ENCODE measurements at regions not wholly inside any gene's neighbourhood (a gene's known extent, or its start where the extent isn't known, plus 50 kb on each side); places are given as distances from the start of the nearest gene placed in this dataset.

GRCh38 chr1:10895621-10896020, 99.2 kb upstream of the CASZ1 start:
- TF ChIP-seq CHD1 (IDR thresholded peaks at IDR 0.05; ENCODE audit: low read depth, low read length) (no peak), KDM1A (IDR thresholded peaks at IDR 0.05; ENCODE audit: borderline replicate concordance) (no peak), ZNF217 (IDR thresholded peaks at IDR 0.05) (no peak), POLR2A (IDR thresholded peaks at IDR 0.05; ENCODE audit: low read depth, low read length) (no peak), MYC (IDR thresholded peaks at IDR 0.05; ENCODE audit: insufficient read depth, insufficient read length, insufficient replicate concordance, low read length, severe bottlenecking) (no peak), POLR2AphosphoS5 (IDR thresholded peaks at IDR 0.05; ENCODE audit: low read length) (no peak), ZNF274 (IDR thresholded peaks at IDR 0.05; ENCODE audit: insufficient read depth, insufficient read length) (no peak)
- TF ChIP-seq, protein P1, sequence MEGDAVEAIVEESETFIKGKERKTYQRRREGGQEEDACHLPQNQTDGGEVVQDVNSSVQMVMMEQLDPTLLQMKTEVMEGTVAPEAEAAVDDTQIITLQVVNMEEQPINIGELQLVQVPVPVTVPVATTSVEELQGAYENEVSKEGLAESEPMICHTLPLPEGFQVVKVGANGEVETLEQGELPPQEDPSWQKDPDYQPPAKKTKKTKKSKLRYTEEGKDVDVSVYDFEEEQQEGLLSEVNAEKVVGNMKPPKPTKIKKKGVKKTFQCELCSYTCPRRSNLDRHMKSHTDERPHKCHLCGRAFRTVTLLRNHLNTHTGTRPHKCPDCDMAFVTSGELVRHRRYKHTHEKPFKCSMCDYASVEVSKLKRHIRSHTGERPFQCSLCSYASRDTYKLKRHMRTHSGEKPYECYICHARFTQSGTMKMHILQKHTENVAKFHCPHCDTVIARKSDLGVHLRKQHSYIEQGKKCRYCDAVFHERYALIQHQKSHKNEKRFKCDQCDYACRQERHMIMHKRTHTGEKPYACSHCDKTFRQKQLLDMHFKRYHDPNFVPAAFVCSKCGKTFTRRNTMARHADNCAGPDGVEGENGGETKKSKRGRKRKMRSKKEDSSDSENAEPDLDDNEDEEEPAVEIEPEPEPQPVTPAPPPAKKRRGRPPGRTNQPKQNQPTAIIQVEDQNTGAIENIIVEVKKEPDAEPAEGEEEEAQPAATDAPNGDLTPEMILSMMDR (IDR thresholded peaks at IDR 0.05 in 2 of 3, conservative IDR thresholded peaks at IDR 0.05 in 1 of 3; ENCODE audit: control insufficient read depth in 2 of 3, extremely low read depth in 1 of 3, insufficient read depth in 1 of 3, low read depth in 3 of 3, low read length in 3 of 3): no peak

All from GM12878 (cell line).